K562 (cell line): ENCODE measurements at regions not wholly inside any gene's neighbourhood (a gene's known extent, or its start where the extent isn't known, plus 50 kb on each side); places are given as distances from the start of the nearest gene placed in this dataset.

Experiments
- ATAC-seq: fragments of 200-7000 bp; cut with Tn5 transposase; 3 replicates; pipeline ENCODE4 v1.9.1; 2020; ENCODE audit warnings: moderate library complexity
- BruUV-seq: library from RNA; stranded (reverse); fragments of 400-500 nt; replicated peaks from 2 replicates; lab custom pipeline; 2021; lab: Mats Ljungman, UMichigan
- CTCF ChIA-PET: fragments of 300-600 bp; formaldehyde crosslinking; extraction: SDS; loops from one replicate; lab custom pipeline; 2021; ENCODE audit warnings: low intra/inter-chr PET ratio; lab: Yijun Ruan, JAX
- POLR2A ChIA-PET: fragments of 300-600, 350-650 bp; sonication (Branson Sonifier 250); formaldehyde crosslinking; extraction: SDS; loops from one replicate; lab custom pipeline; 2021; ENCODE audit warnings: antibody characterized with exemption, inconsistent platforms; lab: Yijun Ruan, JAX
- DNase-seq, 4 experiments: peaks; one replicate each; pipeline versions ENCODE4 v3.0.0 to v3.0.0-alpha.2; 2011 to 2018; ENCODE audit warnings: low spot score in 3 of 4, mixed read lengths in 3 of 4; ENCODE audit errors: extremely low read depth in 1 of 4
- FAIRE-seq: peaks from 2 replicates; lab custom pipeline; 2011; peaks lifted over from hg19 to GRCh38; lab: Jason Lieb, UNC
- H2AFZ ChIP-seq: 2 replicates; pipeline ENCODE4 v1.6.0; 2011; ENCODE audit warnings: low read depth, low read length, control low read depth, inconsistent platforms
- H3K27ac ChIP-seq: fragments of 200-600 bp; 3 replicates; pipeline ENCODE4 v1.8.0; 2011; ENCODE audit warnings: low read depth, mild to moderate bottlenecking, control low read depth, inconsistent platforms, low read length, moderate library complexity, mixed read lengths; ENCODE audit errors: extremely low read depth
- H3K27me3 ChIP-seq, 2 experiments: fragments of 300-600 bp in 1 of 2; 2 replicates in 1 of 2; 3 replicates in 1 of 2; pipeline versions ENCODE4 v1.6.0 to v1.8.0; 2011; ENCODE audit warnings: inconsistent platforms in 2 of 2, low read length in 2 of 2, mild to moderate bottlenecking in 1 of 2, mixed read lengths in 1 of 2, moderate library complexity in 1 of 2; ENCODE audit not compliant: control insufficient read depth in 2 of 2, insufficient read depth in 2 of 2
- H3K36me3 ChIP-seq: fragments of 300-600 bp; 3 replicates; pipeline ENCODE4 v1.8.0; 2011; ENCODE audit warnings: mild to moderate bottlenecking, low read length, inconsistent platforms; ENCODE audit not compliant: control insufficient read depth, insufficient read depth
- H3K4me1 ChIP-seq, 2 experiments: fragments of 200-600 bp in 1 of 2; replicated peaks in 1 of 2; 2 replicates in 1 of 2; 3 replicates in 1 of 2; pipeline versions ENCODE4 v1.5.1 to v1.8.0; 2011; ENCODE audit warnings: inconsistent platforms in 2 of 2, low read length in 2 of 2, mild to moderate bottlenecking in 1 of 2, mixed read lengths in 1 of 2, moderate library complexity in 1 of 2; ENCODE audit not compliant: control insufficient read depth in 2 of 2, insufficient read depth in 2 of 2
- H3K4me2 ChIP-seq: 2 replicates; pipeline ENCODE4 v1.6.1; 2011; ENCODE audit warnings: low read length, control low read depth, inconsistent platforms, mixed read lengths; ENCODE audit not compliant: insufficient read depth
- H3K4me3 ChIP-seq: fragments of 200-600 bp; sonication (generic), shearing (Covaris generic); 2 replicates; pipeline ENCODE4 v1.5.1; 2016; ENCODE audit warnings: control low read depth, inconsistent platforms
- H3K79me2 ChIP-seq: fragments of 200-600 bp; 3 replicates; pipeline ENCODE4 v1.8.0; 2011; ENCODE audit warnings: low read length, inconsistent platforms; ENCODE audit not compliant: control insufficient read depth, insufficient read depth
- H3K9ac ChIP-seq, 2 experiments: 2 replicates each; pipeline versions ENCODE4 v1.6.0 to v1.6.1; 2011; ENCODE audit warnings: low read depth in 2 of 2, low read length in 2 of 2, control low read depth in 1 of 2, inconsistent platforms in 1 of 2, mild to moderate bottlenecking in 1 of 2, mixed read lengths in 1 of 2; ENCODE audit not compliant: insufficient read depth in 1 of 2
- H3K9me1 ChIP-seq: one replicate; pipeline ENCODE4 v1.6.0; 2011; ENCODE audit warnings: inconsistent platforms, mild to moderate bottlenecking, low read length, moderate library complexity; ENCODE audit not compliant: control insufficient read depth, insufficient read depth
- H3K9me3 ChIP-seq: replicated peaks from 2 replicates; pipeline ENCODE4 v1.5.1; 2011; ENCODE audit warnings: low read depth, low read length, inconsistent platforms; ENCODE audit not compliant: control insufficient read depth, insufficient read depth
- H4K20me1 ChIP-seq: replicated peaks from 2 replicates; pipeline ENCODE4 v1.6.1; 2011; ENCODE audit warnings: low read length, inconsistent platforms, mixed read lengths; ENCODE audit not compliant: control insufficient read depth, insufficient read depth
- MYC ChIP-seq, 2 experiments: fragments of 250-450 bp in 1 of 2; sonication (Bioruptor Pico) in 1 of 2; IDR thresholded peaks; 2 replicates each; pipeline versions ENCODE4 v1.5.1 to v1.6.1; 2012 to 2021; ENCODE audit warnings: low read depth in 2 of 2, borderline replicate concordance in 1 of 2, improper control_type of control experiment in 1 of 2, low read length in 1 of 2, mild to moderate bottlenecking in 1 of 2, moderate library complexity in 1 of 2
- MYNN ChIP-seq, 2 experiments: sonication (generic); formaldehyde crosslinking in 1 of 2; IDR thresholded peaks; 2 replicates each; pipeline versions ENCODE4 v1.5.0 to v1.6.1; 2016 to 2020; ENCODE audit warnings: antibody characterized with exemption in 1 of 2, missing genetic modification reagents in 1 of 2
- POLR2B ChIP-seq: fragments of 450-650 bp; IDR thresholded peaks from 2 replicates; pipeline ENCODE4 v1.6.1; 2018; ENCODE audit warnings: low read depth; ENCODE audit not compliant: partially characterized antibody
- TCFL5 ChIP-seq: fragments of 250-450 bp; sonication (Bioruptor Pico); conservative IDR thresholded peaks from 2 replicates; pipeline ENCODE4 v1.6.1; 2021; ENCODE audit warnings: mild to moderate bottlenecking, moderate library complexity, matching md5 sums
- ZBTB12 ChIP-seq: fragments of 250-450 bp; sonication (Bioruptor Pico); IDR thresholded peaks from 2 replicates; pipeline ENCODE4 v1.4.0; 2020
- ZBTB34 ChIP-seq: fragments of 250-450 bp; sonication (Bioruptor Pico); IDR thresholded peaks from 2 replicates; pipeline ENCODE4 v1.8.0; 2021; ENCODE audit warnings: mild to moderate bottlenecking, moderate library complexity
- ZBTB8A ChIP-seq: fragments of 450-650 bp; IDR thresholded peaks from 2 replicates; pipeline ENCODE4 v1.6.1; 2018; ENCODE audit warnings: mild to moderate bottlenecking, moderate library complexity; ENCODE audit not compliant: partially characterized antibody
- ZEB2 ChIP-seq: fragments of 450-650 bp; IDR thresholded peaks from 2 replicates; pipeline ENCODE4 v1.6.1; 2016
- ZFP30 ChIP-seq: fragments of 250-450 bp; sonication (Bioruptor Pico); IDR thresholded peaks from 2 replicates; pipeline ENCODE4 v1.8.0; 2022; ENCODE audit warnings: moderate library complexity, mild to moderate bottlenecking, inconsistent platforms, borderline replicate concordance
- ZNF311 ChIP-seq: fragments of 250-450 bp; sonication (Bioruptor Pico); IDR thresholded peaks from 2 replicates; pipeline ENCODE4 v1.4.0; 2020; ENCODE audit warnings: mild to moderate bottlenecking, moderate library complexity
- ZNF384 ChIP-seq: IDR thresholded peaks from 2 replicates; pipeline ENCODE4 v1.6.1; 2012; ENCODE audit warnings: low read depth, low read length, improper control_type of control experiment
- ZNF584 ChIP-seq: fragments of 200-800 bp; sonication (Bioruptor generic); IDR thresholded peaks from 2 replicates; pipeline ENCODE4 v1.6.1; 2016; ENCODE audit warnings: low read depth, mild to moderate bottlenecking, missing genetic modification characterization, missing compliant biosample characterization
- ZNF780A ChIP-seq: fragments of 250-450 bp; sonication (Bioruptor Pico); IDR thresholded peaks from 2 replicates; pipeline ENCODE4 v1.5.0; 2021; ENCODE audit warnings: mild to moderate bottlenecking
- ZSCAN29 ChIP-seq: fragments of 450-650 bp; IDR thresholded peaks from 2 replicates; pipeline ENCODE4 v1.6.1; 2017
- WGBS: fragments of 100-300 bp; shearing (Covaris generic); methylation state at CpG from one replicate; pipeline ENCODE4 v1.1.6; 2016; ENCODE audit warnings: low coverage, mixed read lengths; ENCODE audit not compliant: insufficient coverage; ENCODE audit errors: missing lambda C conversion rate; 5-methylcytosine and 5-hydroxymethylcytosine counted together
- in situ Hi-C: fragments of 300-500 bp; cut with MboI; formaldehyde crosslinking; loops from 4 replicates; pipeline ENCODE4 v1.15.0; 2018; ENCODE audit warnings: inconsistent platforms, mixed read lengths
- intact Hi-C: fragments of 100-400 bp; cut with micrococcal nuclease; formaldehyde crosslinking; loops from 2 replicates; pipeline ENCODE4 v1.14.2; 2022

- Histone ChIP-seq H3K4me1 (no peaks in the 10 kb centered on the region), H3K9ac (no peak overlapping the region), H3K27ac (no peak overlapping the region), H2AFZ (no peak overlapping the region), H3K4me2 (no peak overlapping the region), H3K9me3 (no peaks in the 10 kb centered on the region), H3K79me2 (no peaks in the 10 kb centered on the region), H3K27me3 (no peaks in the 10 kb centered on the region), H3K36me3 (no peaks in the 10 kb centered on the region), H3K9me1 (no peaks in the 10 kb centered on the region), H4K20me1 (no peaks in the 10 kb centered on the region), H3K4me3 (no peak overlapping the region)
- FAIRE-seq (no peak), ATAC-seq (no peak), DNase-seq (no peak)
- POLR2A ChIA-PET: no interaction called here
- CTCF ChIA-PET: no interaction called here
- in situ Hi-C loops (loop anchor here (10.0 kb wide), 1 partner anchor 505 kb away; no protein-coding TSS in a partner anchor), intact Hi-C loops (loop anchor here (10.0 kb wide), 1 partner anchor 325 kb away; no protein-coding TSS in a partner anchor)
- no peak for TF ChIP-seq ZNF311 (CRISPR knock-in tag)
- no peak for TF ChIP-seq ZSCAN29
- TF ChIP-seq POLR2B: no peak
- TF ChIP-seq MYC (IDR thresholded peaks at IDR 0.05; ENCODE audit: low read depth, low read length): no peak
- no peak for TF ChIP-seq MYC (CRISPR knock-in tag; IDR thresholded peaks at IDR 0.05; ENCODE audit: borderline replicate concordance, low read depth)
- TF ChIP-seq ZEB2: no peak
- TF ChIP-seq ZNF584 (CRISPR knock-in tag): no peak
- TF ChIP-seq TCFL5 (CRISPR knock-in tag): no peak
- TF ChIP-seq ZBTB12 (CRISPR knock-in tag): no peak
- TF ChIP-seq ZNF384: no peak
- no peak for TF ChIP-seq ZNF780A (CRISPR knock-in tag)
- TF ChIP-seq ZBTB8A: no peak
- TF ChIP-seq ZFP30 (CRISPR knock-in tag): no peak
- no peak for TF ChIP-seq ZBTB34 (CRISPR knock-in tag)
- no peak for TF ChIP-seq MYNN (IDR thresholded peaks at IDR 0.05)
- no peak for TF ChIP-seq MYNN (CRISPR knock-in tag; IDR thresholded peaks at IDR 0.05)
- WGBS: 0% methylated on average over 3 of the region's 3 CpGs
- no TSS peak for BruUV-seq
These were observed 571.2 kb upstream of the WWC1 start for GRCh38 chr5:167720259-167720658.
